T-cell (primary cell): ENCODE measurements at regions not wholly inside any gene's neighbourhood (a gene's known extent, or its start where the extent isn't known, plus 50 kb on each side); places are given as distances from the start of the nearest gene placed in this dataset.

Experiments
- ATAC-seq, 4 experiments: fragments of 200-7000 bp in 3 of 4; fragments of 150-1000 bp in 1 of 4; cut with Tn5 transposase; replicated peaks in 1 of 4; 1 replicate in 3 of 4; 2 replicates in 1 of 4; pipeline ENCODE4 v1.10.0; 2021; ENCODE audit warnings: moderate library complexity in 3 of 4, mild to moderate bottlenecking in 2 of 4, moderate number of reproducible peaks in 1 of 4
- CTCF ChIA-PET, 2 donors: fragments of 300-600 bp; sonication (Branson Sonifier 250); formaldehyde crosslinking; loops; one replicate each; lab custom pipeline; 2022; ENCODE audit warnings: antibody characterized with exemption in 2 of 2; lab: Charles Lee
- POLR2A ChIA-PET, 2 donors: fragments of 300-600 bp; sonication (Branson Sonifier 250); formaldehyde crosslinking; loops; one replicate each; lab custom pipeline; 2022; ENCODE audit warnings: antibody characterized with exemption in 2 of 2; lab: Charles Lee
- DNase-seq, 35 experiments: peaks; one replicate each; pipeline versions ENCODE4 v3.0.0 to v3.0.0-alpha.2; 2013 to 2023
- H3K27ac ChIP-seq: one replicate; pipeline ENCODE4 v1.5.1; 2013; ENCODE audit warnings: low read length
- H3K27me3 ChIP-seq, 2 experiments: replicated peaks in 1 of 2; 1 replicate in 1 of 2; 2 replicates in 1 of 2; pipeline versions ENCODE4 v1.6.1 to v1.7.0; 2013; ENCODE audit warnings: low read length in 1 of 2, mixed read lengths in 1 of 2; ENCODE audit not compliant: control insufficient read depth in 2 of 2, insufficient read depth in 2 of 2; ENCODE audit errors: extremely low read depth in 1 of 2
- H3K36me3 ChIP-seq, 2 donors: 1 replicate in 1 of 2; 2 replicates in 1 of 2; pipeline versions ENCODE4 v1.6.1 to v1.7.0; 2013; ENCODE audit warnings: low read length in 1 of 2; ENCODE audit not compliant: control insufficient read depth in 2 of 2, insufficient read depth in 1 of 2; ENCODE audit errors: extremely low read depth in 1 of 2
- H3K4me1 ChIP-seq, 2 experiments: 1 replicate in 1 of 2; 2 replicates in 1 of 2; pipeline versions ENCODE4 v1.6.1 to v1.7.0; 2013; ENCODE audit warnings: low read length in 2 of 2, mixed read lengths in 1 of 2; ENCODE audit not compliant: insufficient read depth in 2 of 2, control insufficient read depth in 1 of 2; ENCODE audit errors: extremely low read depth in 1 of 2
- H3K4me3 ChIP-seq, 2 donors: 1 replicate in 1 of 2; 2 replicates in 1 of 2; pipeline versions ENCODE4 v1.5.1 to v1.7.0; 2013; ENCODE audit warnings: mild to moderate bottlenecking in 2 of 2, low read length in 1 of 2, moderate library complexity in 1 of 2; ENCODE audit not compliant: control insufficient read depth in 1 of 2; ENCODE audit errors: extremely low read depth in 1 of 2
- H3K9me3 ChIP-seq: 2 replicates; pipeline ENCODE4 v1.7.0; 2013
- H3K27ac Mint-ChIP-seq, 2 donors: one replicate each; pipeline ENCODE4 v1.8.0; 2020 to 2021; ENCODE audit warnings: mild to moderate bottlenecking in 2 of 2, mixed read lengths in 2 of 2
- H3K27me3 Mint-ChIP-seq, 2 donors: one replicate each; pipeline ENCODE4 v1.8.0; 2021 to 2022; ENCODE audit warnings: mixed read lengths in 2 of 2
- H3K36me3 Mint-ChIP-seq: one replicate; pipeline ENCODE4 v1.8.0; 2021; ENCODE audit warnings: mixed read lengths
- H3K4me1 Mint-ChIP-seq, 3 donors: one replicate each; pipeline ENCODE4 v1.8.0; 2020 to 2022; ENCODE audit warnings: mixed read lengths in 3 of 3, mild to moderate bottlenecking in 1 of 3
- H3K4me3 Mint-ChIP-seq, 3 donors: one replicate each; pipeline ENCODE4 v1.8.0; 2020 to 2022; ENCODE audit warnings: mild to moderate bottlenecking in 3 of 3, mixed read lengths in 3 of 3, moderate library complexity in 3 of 3
- H3K9me3 Mint-ChIP-seq, 3 donors: one replicate each; pipeline ENCODE4 v1.8.0; 2020 to 2022; ENCODE audit warnings: mixed read lengths in 3 of 3
- WGBS: methylation state at CpG from one replicate; pipeline ENCODE4 v1.1.5; 2013; ENCODE audit warnings: missing lambda C conversion rate; ENCODE audit not compliant: insufficient coverage; 5-methylcytosine and 5-hydroxymethylcytosine counted together

- POLR2A ChIA-PET, result interaction anchor here (0.6 to 0.7 kb wide), 2 partner anchors 52 to 65 kb away, joined by 3 read pairs; no protein-coding TSS in a partner anchor
- H3K27me3 ChIP-seq, result no peaks in the 10 kb centered on the region
- Mint-ChIP-seq H3K36me3 (no peaks in the 10 kb centered on the region), H3K27me3 (peaks cover 2 to 5% of the 10 kb centered on the region in 2 donors), H3K4me3 (no peak overlapping the region), H3K9me3 (peaks cover 0 to 3% (median 2%) of the 10 kb centered on the region in 3 donors), H3K4me1 (no peaks in the 10 kb centered on the region), H3K27ac (no peak overlapping the region)
- no peaks in the 10 kb centered on the region for H3K9me3 ChIP-seq
- no peak for DNase-seq
- CTCF ChIA-PET, result no interaction called here
- H3K36me3 ChIP-seq, result no peaks in the 10 kb centered on the region
- no peaks in the 10 kb centered on the region for H3K4me1 ChIP-seq
- no peak overlapping the region for H3K4me3 ChIP-seq
- no peak overlapping the region for H3K27ac ChIP-seq
- ATAC-seq, result no peak
These were observed 243.2 kb downstream of the FBXO8 start for GRCh38 chr4:174040287-174040686.

DNA sequence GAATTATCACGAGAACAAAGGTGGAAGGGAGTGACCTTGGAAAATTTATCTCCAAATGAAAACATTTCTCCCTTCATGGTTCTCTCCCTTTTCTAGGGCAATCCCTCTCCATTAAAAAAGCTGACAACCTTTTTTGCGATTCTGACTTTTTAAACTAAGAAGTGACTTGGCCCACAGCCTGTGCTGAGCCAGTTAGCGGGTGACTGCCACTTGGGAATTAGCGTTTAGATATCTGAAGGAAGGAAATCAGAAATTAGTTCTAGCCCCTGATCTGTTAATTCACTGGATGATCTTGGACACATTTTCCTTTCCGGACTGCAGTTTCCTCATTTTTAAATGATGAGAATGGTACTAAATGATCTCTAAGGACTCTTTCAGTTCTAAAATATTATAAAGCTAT lies 245.0 kb downstream of the FBXO8 start:
- peaks cover 2 to 5% of the 10 kb centered on the region in 2 donors for H3K27me3 Mint-ChIP-seq
- H3K27me3 ChIP-seq, result no peaks in the 10 kb centered on the region
- H3K9me3 Mint-ChIP-seq, result no peaks in the 10 kb centered on the region
- H3K4me1 ChIP-seq, result no peaks in the 10 kb centered on the region
- no peaks in the 10 kb centered on the region for H3K9me3 ChIP-seq
- ChIA-PET POLR2A (no interaction called here), CTCF (no interaction called here)
- ATAC-seq, result no peak
- H3K27ac Mint-ChIP-seq, result no peak overlapping the region
- H3K4me3 Mint-ChIP-seq, result no peak overlapping the region
- H3K36me3 Mint-ChIP-seq, result no peaks in the 10 kb centered on the region
- H3K27ac ChIP-seq, result no peak overlapping the region
- H3K4me3 ChIP-seq, result no peak overlapping the region
- no peak for DNase-seq
- H3K4me1 Mint-ChIP-seq, result no peaks in the 10 kb centered on the region
- no CpG with 5 or more reads among the region's 5 CpGs for WGBS
- H3K36me3 ChIP-seq, result no peaks in the 10 kb centered on the region

GRCh38 chr4:174037631-174038030 lies 245.8 kb downstream of the FBXO8 start:
- CTCF ChIA-PET, result interaction anchor here in 1 of 2 donors (0.7 kb wide), 1 partner anchor 43 kb away, joined by 5 read pairs; no protein-coding TSS in a partner anchor
- Histone ChIP-seq H3K4me3 (no peak overlapping the region), H3K27me3 (no peaks in the 10 kb centered on the region), H3K27ac (no peak overlapping the region), H3K9me3 (no peaks in the 10 kb centered on the region), H3K36me3 (no peaks in the 10 kb centered on the region), H3K4me1 (no peaks in the 10 kb centered on the region)
- POLR2A ChIA-PET, result no interaction called here
- WGBS, result no CpG with 5 or more reads among the region's 3 CpGs
- Mint-ChIP-seq H3K4me1 (no peaks in the 10 kb centered on the region), H3K9me3 (no peaks in the 10 kb centered on the region), H3K27ac (no peak overlapping the region), H3K36me3 (no peaks in the 10 kb centered on the region), H3K4me3 (no peak overlapping the region), H3K27me3 (peaks cover 2 to 5% of the 10 kb centered on the region in 2 donors)
- DNase-seq, result no peak
- ATAC-seq, result no peak

GRCh38 chr4:174037049-174037448 lies 246.4 kb downstream of the FBXO8 start:
- CTCF ChIA-PET, result interaction anchor here in 1 of 2 donors (0.7 kb wide), 1 partner anchor 44 kb away, joined by 5 read pairs; no protein-coding TSS in a partner anchor
- no peaks in the 10 kb centered on the region for H3K9me3 Mint-ChIP-seq
- 80% methylated on average over 4 of the region's 8 CpGs for WGBS
- no peaks in the 10 kb centered on the region for H3K4me1 Mint-ChIP-seq
- no peaks in the 10 kb centered on the region for H3K4me1 ChIP-seq
- H3K27ac ChIP-seq, result no peak overlapping the region
- H3K36me3 ChIP-seq, result no peaks in the 10 kb centered on the region
- no peaks in the 10 kb centered on the region for H3K9me3 ChIP-seq
- POLR2A ChIA-PET, result no interaction called here
- DNase-seq (no peak), ATAC-seq (no peak)
- no peaks in the 10 kb centered on the region for H3K27me3 ChIP-seq
- peaks cover 2 to 5% of the 10 kb centered on the region in 2 donors for H3K27me3 Mint-ChIP-seq
- H3K4me3 Mint-ChIP-seq, result no peak overlapping the region
- no peaks in the 10 kb centered on the region for H3K36me3 Mint-ChIP-seq
- H3K27ac Mint-ChIP-seq, result no peak overlapping the region
- no peak overlapping the region for H3K4me3 ChIP-seq

- no peak overlapping the region for H3K4me3 Mint-ChIP-seq
- Histone ChIP-seq H3K36me3 (no peaks in the 10 kb centered on the region), H3K9me3 (no peaks in the 10 kb centered on the region), H3K27me3 (no peaks in the 10 kb centered on the region), H3K4me3 (no peak overlapping the region), H3K27ac (no peak overlapping the region), H3K4me1 (no peaks in the 10 kb centered on the region)
- H3K4me1 Mint-ChIP-seq, result no peaks in the 10 kb centered on the region
- ChIA-PET POLR2A (no interaction called here), CTCF (no interaction called here)
- DNase-seq (no peak), ATAC-seq (no peak)
- H3K27me3 Mint-ChIP-seq, result peaks cover 0 to 5% of the 10 kb centered on the region in 2 donors
- no CpG with 5 or more reads among the region's 4 CpGs for WGBS
- H3K36me3 Mint-ChIP-seq, result no peaks in the 10 kb centered on the region
- no peak overlapping the region for H3K27ac Mint-ChIP-seq
- H3K9me3 Mint-ChIP-seq, result no peaks in the 10 kb centered on the region
These were observed 246.9 kb downstream of the FBXO8 start for GRCh38 chr4:174036576-174036975.

DNA sequence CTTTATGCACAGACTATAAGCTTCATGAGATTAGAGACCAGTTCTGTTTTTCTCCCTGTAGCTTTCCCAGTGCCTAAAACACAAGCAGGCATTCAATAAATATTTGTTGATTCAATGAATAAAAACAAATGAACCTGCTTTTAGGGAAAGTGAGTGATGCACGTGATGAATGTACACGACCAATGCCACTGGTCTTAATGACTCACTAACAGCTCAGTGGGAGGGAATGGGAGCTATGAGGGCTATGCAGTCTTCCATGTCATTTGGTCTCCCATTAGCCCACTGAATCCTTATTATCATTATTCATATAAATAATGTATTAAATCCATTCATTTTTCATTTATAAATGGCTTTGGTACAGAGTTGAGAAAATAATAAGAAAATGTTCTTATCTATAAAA lies 247.4 kb downstream of the FBXO8 start:
- H3K4me3 Mint-ChIP-seq, result no peak overlapping the region
- H3K9me3 Mint-ChIP-seq, result no peaks in the 10 kb centered on the region
- Histone ChIP-seq H3K27me3 (no peaks in the 10 kb centered on the region), H3K27ac (no peak overlapping the region), H3K4me1 (no peaks in the 10 kb centered on the region), H3K9me3 (no peaks in the 10 kb centered on the region), H3K4me3 (no peak overlapping the region), H3K36me3 (no peaks in the 10 kb centered on the region)
- DNase-seq (no peak), ATAC-seq (no peak)
- ChIA-PET POLR2A (no interaction called here), CTCF (no interaction called here)
- WGBS, result no CpG with 5 or more reads among the region's 2 CpGs
- H3K4me1 Mint-ChIP-seq, result no peaks in the 10 kb centered on the region
- H3K36me3 Mint-ChIP-seq, result no peaks in the 10 kb centered on the region
- no peak overlapping the region for H3K27ac Mint-ChIP-seq
- peaks cover 0 to 5% of the 10 kb centered on the region in 2 donors for H3K27me3 Mint-ChIP-seq

DNA sequence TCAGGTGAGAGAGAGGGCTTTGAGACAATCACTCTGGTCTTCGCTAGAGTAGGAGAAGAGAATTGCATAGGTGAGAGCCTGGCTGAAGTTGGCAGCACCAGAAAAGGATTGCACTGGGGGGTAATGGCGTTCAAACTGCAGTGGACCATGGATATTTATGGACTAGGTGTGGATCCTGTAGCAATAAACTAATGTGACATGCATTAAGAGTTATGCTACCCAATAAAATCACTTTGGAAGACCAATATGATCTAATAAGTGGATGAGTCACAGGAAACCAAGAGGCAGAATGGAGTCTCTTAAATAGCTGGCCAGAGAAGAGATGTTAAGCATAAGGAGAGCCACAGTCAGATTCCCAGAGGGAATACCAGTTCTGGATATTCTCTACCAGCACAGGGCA lies 259.8 kb downstream of the FBXO8 start:
- Mint-ChIP-seq H3K27ac (no peak overlapping the region), H3K4me3 (no peak overlapping the region), H3K36me3 (no peaks in the 10 kb centered on the region), H3K27me3 (no peaks in the 10 kb centered on the region), H3K4me1 (no peaks in the 10 kb centered on the region), H3K9me3 (no peaks in the 10 kb centered on the region)
- Histone ChIP-seq H3K9me3 (no peaks in the 10 kb centered on the region), H3K27ac (no peak overlapping the region), H3K36me3 (no peaks in the 10 kb centered on the region), H3K27me3 (no peaks in the 10 kb centered on the region), H3K4me3 (no peak overlapping the region), H3K4me1 (no peaks in the 10 kb centered on the region)
- WGBS, result 88% methylated on average over 1 of the region's 2 CpGs
- ATAC-seq (no peak), DNase-seq (no peak)
- ChIA-PET POLR2A (no interaction called here), CTCF (no interaction called here)
